Prostate gland (tissue), 2 donors: ENCODE measurements at regions not wholly inside any gene's neighbourhood (a gene's known extent, or its start where the extent isn't known, plus 50 kb on each side); places are given as distances from the start of the nearest gene placed in this dataset.
"Not testable (repeated sequence)": the region's sequence is repeated elsewhere in the genome, so short reads cannot be mapped to it uniquely, and the experiment has no call there.

Source experiments
- DNase-seq: peaks from one replicate; pipeline ENCODE4 v3.0.0-alpha.2; 2019; ENCODE audit warnings: low spot score
- H3K27ac ChIP-seq, 2 donors: fragments of 200-600 bp; sonication (generic); 2 replicates each; pipeline ENCODE4 v1.5.1; 2017 to 2019
- H3K27me3 ChIP-seq: fragments of 200-600 bp; sonication (generic); replicated peaks from 2 replicates; pipeline ENCODE4 v1.5.1; 2019; ENCODE audit not compliant: insufficient read depth
- H3K36me3 ChIP-seq, 2 donors: fragments of 200-600 bp; sonication (generic); 1 replicate in 1 of 2; 2 replicates in 1 of 2; pipeline versions ENCODE4 v1.5.1 to v1.8.1; 2017 to 2019
- H3K4me1 ChIP-seq: fragments of 200-600 bp; sonication (generic); replicated peaks from 2 replicates; pipeline ENCODE4 v1.5.1; 2019
- H3K4me3 ChIP-seq, 2 donors: fragments of 200-600 bp; sonication (generic); 2 replicates each; pipeline ENCODE4 v1.5.1; 2017 to 2019
- H3K9me3 ChIP-seq: fragments of 200-600 bp; sonication (generic); 2 replicates; pipeline ENCODE4 v1.5.1; 2017
- WGBS: methylation state at CpG from one replicate; pipeline ENCODE4 v1.1.5; 2018; 5-methylcytosine and 5-hydroxymethylcytosine counted together
- intact Hi-C: fragments of 100-400 bp; cut with DNase I; formaldehyde crosslinking; loops from one replicate; pipeline ENCODE4 v1.14.2; 2022

DNA sequence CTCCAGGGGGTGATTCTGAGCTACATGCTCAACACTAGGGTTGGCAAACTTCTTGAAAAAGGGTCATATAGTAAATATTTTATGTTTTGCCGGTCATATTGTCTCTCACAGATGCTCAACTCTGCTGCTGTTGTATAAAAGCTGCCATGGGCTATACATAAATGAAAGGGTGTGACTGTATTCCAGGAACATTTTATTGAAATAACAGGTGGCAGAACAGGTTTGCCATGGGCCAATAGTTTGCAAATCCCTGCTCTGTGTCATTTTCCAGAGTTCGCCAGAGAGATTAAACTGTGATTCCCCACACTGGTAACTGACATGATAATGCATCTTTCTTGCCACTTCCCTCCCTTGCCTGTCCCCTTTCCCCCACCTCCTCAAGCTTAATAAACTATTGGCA is 144.1 kb downstream of the NPIPA8 start:
- intact Hi-C loops = not testable (repeated sequence)

DNA sequence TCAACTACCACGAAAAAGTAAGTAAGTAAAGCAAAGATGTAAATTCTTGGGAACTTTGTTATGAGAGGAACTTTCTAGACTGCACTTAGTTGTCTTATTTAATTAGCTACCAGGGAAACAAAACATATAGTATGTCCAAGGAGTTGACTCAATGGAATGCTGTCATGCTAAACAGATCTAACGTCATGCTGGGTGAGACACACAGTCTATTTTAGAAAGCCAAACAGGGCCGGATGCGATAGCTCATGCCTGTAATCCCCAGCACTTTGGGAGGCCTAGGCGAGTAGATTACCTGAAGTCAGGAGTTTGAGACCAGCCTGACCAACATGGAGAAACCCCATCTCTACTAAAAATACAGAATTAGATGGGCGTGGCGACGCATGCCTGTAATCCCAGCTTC is 146.4 kb downstream of the NPIPA8 start:
- H3K4me1 ChIP-seq, H3K9me3 ChIP-seq, H3K36me3 ChIP-seq, intact Hi-C loops, DNase-seq, H3K27ac ChIP-seq, H3K4me3 ChIP-seq, H3K27me3 ChIP-seq: not testable (repeated sequence)
- 43% methylated on average over 1 of the region's 8 CpGs for WGBS

More for the DNA sequence above, 144.1 kb downstream of the NPIPA8 start:
- H3K27me3 ChIP-seq, H3K36me3 ChIP-seq, H3K4me3 ChIP-seq, DNase-seq, H3K4me1 ChIP-seq, H3K27ac ChIP-seq, H3K9me3 ChIP-seq: not testable (repeated sequence)
- WGBS = 38% methylated on average over 1 of the region's 2 CpGs

DNA sequence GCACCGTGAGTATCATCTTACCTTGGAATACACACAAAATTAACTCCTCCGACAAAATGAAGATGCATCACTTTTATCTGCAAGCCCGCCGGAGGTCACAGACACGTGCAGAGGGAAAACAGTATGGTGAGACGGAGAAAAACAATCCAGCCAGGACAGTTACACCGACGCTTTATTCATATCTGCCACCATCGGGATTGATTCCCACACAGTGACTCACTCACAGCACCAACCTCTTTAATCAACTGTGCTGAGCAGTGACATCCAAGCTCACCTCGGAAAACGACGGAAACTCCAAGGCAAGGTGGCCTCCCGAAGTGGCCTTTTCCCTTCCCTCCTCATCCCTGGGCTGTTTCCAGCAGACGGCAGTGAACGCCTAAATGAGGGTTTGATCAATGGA is 151.8 kb downstream of the NPIPA8 start:
- H3K36me3 ChIP-seq, H3K27me3 ChIP-seq, H3K4me1 ChIP-seq, DNase-seq, H3K9me3 ChIP-seq, intact Hi-C loops, H3K4me3 ChIP-seq, H3K27ac ChIP-seq: not testable (repeated sequence)
- 75% methylated on average over 8 of the region's 15 CpGs for WGBS

DNA sequence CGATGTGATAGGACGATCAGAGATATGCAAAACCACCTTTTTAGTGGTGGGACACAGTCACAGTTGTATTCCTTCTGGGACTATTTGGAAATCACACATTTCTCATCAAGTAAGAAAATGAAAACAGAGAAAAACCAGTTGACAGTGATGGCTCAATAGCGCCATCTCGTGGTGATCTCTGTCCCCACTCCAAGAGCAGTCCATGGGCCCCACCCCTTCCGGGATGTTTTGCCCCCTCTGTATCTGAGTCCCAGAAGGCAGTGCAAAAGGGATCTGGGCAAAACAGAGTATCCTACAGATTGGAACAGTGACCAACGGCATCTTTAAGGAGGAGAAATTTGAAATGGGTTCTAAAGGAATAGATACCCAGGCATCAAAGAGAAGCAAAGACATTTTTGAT is 155.5 kb downstream of the NPIPA8 start:
- H3K4me3 ChIP-seq, intact Hi-C loops: not testable (repeated sequence)
- 36% methylated on average over 2 of the region's 6 CpGs for WGBS

DNA sequence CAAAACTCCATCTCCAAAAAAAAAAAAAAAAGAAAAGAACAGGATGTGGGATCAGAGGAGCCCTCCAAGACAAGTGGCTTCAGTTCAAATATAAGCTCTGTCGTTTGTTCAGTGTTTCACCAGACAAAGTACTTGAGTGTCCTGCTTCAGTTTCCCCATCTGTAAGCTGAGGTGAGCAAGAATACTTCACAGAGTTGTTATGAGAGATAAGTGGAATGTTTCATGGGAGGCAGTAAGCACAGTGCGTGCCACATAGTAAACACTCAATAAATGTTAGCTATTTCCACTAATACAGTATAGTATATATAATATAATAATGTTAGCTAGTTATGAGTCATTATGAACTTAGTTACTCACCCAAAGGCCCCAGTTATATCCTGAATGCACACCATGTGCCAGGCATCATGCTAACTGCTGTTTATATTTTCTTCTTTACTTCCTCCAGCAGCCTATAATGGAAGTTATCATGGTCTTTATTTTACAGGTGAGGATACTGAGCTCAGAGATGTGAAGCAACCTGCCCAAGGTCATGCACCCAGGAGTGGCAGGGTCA is 162.5 kb downstream of the NPIPA8 start:
- 56% methylated on average over 2 of the region's 2 CpGs for WGBS
- H3K4me3 ChIP-seq, DNase-seq, H3K36me3 ChIP-seq, H3K27ac ChIP-seq, intact Hi-C loops, H3K4me1 ChIP-seq, H3K27me3 ChIP-seq, H3K9me3 ChIP-seq: not testable (repeated sequence)

More for the DNA sequence above, 155.5 kb downstream of the NPIPA8 start:
- not testable (repeated sequence) for H3K4me1 ChIP-seq, H3K27me3 ChIP-seq, DNase-seq, H3K27ac ChIP-seq, H3K9me3 ChIP-seq, H3K36me3 ChIP-seq

DNA sequence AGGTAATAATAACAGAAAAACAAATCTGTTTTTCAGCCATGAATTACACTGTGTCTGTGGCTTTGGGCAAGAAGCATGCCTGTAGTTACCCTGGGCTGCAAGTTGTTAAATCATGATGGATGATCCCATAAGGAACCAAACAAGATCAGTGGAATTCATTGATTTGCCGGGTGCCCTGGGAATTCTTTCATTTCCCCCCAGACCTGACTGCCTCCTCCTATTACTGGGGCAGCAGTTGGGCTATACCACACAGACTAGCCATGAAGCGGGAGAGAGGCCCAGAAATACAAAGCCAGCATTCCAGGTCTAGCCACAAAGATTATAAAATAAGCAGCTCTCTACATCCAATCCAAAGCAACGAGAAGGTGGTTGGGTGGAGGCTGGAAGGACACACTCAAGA is 174.2 kb downstream of the NPIPA8 start:
- H3K27me3 ChIP-seq, DNase-seq, H3K27ac ChIP-seq, H3K9me3 ChIP-seq, H3K4me1 ChIP-seq, H3K36me3 ChIP-seq, intact Hi-C loops, H3K4me3 ChIP-seq: not testable (repeated sequence)
- whole genome bisulfite sequencing = 50% methylated on average over 3 of the region's 3 CpGs

DNA sequence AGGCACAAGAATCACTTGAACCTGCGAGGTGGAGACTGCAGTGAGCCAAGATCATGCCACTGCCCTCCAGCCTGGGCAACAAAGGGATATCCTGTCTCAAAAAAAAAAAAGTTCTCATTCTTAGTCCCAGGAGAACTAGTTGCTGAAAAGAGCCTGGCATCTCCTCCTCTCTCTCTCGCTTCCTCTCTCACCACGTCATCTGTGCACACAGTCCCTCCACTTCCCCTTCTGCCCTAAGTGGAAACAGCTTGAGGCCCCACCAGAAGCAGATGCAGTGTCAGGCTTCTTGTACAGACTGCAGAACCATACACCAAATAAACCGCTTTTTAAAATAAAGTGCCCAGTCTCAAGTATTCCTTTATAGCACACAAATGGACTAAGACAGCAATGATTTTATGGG is 175.3 kb downstream of the NPIPA8 start:
- H3K27ac ChIP-seq, H3K36me3 ChIP-seq, H3K4me1 ChIP-seq, H3K4me3 ChIP-seq, intact Hi-C loops, H3K9me3 ChIP-seq, DNase-seq, H3K27me3 ChIP-seq: not testable (repeated sequence)
- 60% methylated on average over 4 of the region's 4 CpGs for WGBS

DNA sequence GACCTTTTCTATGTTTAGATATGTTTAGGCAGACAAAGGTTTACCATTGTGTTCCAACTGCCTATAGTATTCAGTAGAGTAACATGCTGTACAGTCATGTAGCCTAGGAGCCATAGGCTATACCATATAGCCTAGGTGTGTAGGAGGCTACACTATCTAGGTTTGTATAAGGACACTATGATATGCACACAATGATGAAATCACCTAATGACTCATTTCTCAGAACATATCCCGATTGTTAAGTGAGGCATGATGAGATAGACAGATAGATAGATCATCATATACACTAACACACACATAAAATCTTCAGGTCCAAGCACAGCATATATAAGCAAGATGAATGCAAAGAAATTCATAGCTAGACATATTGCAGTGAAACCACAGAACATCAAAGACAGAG is 177.4 kb downstream of the NPIPA8 start:
- H3K27ac ChIP-seq, H3K27me3 ChIP-seq, DNase-seq, H3K4me3 ChIP-seq, H3K9me3 ChIP-seq, intact Hi-C loops, H3K4me1 ChIP-seq, H3K36me3 ChIP-seq: not testable (repeated sequence)
- 58% methylated on average over 1 of the region's 1 CpG for WGBS

DNA sequence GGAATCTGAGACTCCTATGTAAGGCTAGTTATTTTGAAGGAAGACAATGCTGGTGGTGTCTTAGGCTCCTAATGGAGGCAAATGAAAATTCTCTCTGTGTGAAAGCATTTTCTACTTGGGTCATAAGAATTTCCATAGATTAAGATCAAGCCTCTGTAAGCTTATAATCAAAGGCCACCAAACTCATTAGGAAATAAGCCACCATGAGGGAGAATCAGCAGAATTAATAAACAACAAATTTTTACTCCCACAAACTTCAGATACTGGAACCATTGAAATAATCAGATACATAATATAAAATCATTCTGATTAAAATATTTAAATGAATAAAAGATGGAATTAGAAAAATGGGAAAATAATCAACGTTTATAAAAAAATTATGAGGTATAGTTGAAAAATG is 178.7 kb downstream of the NPIPA8 start:
- H3K27me3 ChIP-seq, DNase-seq, H3K4me3 ChIP-seq, H3K4me1 ChIP-seq, H3K9me3 ChIP-seq, intact Hi-C loops, H3K36me3 ChIP-seq, H3K27ac ChIP-seq: not testable (repeated sequence)
- 100% methylated on average over 1 of the region's 1 CpG for WGBS

DNA sequence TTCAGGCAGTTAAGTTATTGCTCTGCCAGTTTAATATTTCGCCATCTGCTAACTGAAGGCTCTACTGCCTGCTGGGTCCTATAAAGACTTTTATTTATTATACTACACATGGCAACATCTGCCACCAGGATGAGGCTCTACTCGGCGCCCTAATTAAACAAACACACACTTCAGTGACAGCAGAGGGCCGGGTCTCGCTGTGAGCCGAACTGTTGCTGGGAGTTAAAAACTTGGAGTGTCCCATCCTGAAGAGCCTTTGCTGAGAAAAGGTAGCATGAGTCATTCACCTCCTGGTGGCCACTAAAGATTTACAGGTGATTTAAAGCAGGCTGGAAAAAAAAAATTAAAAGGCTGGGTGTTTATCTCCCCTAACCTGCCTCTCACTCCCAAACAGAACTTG is 183.7 kb downstream of the NPIPA8 start:
- WGBS = 37% methylated on average over 5 of the region's 6 CpGs
- H3K4me1 ChIP-seq = not testable (repeated sequence)

DNA sequence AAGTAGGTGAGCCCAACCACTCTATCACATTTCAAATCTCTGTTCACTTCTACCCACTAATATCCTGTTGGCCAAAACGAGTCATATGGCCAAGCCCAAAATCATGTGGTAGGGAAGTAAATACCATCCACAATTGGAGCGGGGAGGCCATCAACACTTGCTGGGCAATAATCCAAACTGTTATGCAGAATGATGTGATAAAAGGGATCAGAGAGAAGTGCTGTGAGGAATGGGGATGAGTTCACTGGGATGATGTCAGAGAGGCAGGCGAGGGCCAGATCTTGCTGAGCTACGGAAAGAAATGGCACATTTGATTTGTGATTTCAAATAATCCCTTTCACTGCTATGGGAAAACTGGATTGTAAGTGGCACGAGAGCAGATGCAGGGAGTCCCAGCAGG is 188.4 kb downstream of the NPIPA8 start:
- H3K36me3 ChIP-seq, H3K4me3 ChIP-seq, H3K9me3 ChIP-seq, DNase-seq, H3K4me1 ChIP-seq, intact Hi-C loops, H3K27me3 ChIP-seq, H3K27ac ChIP-seq: not testable (repeated sequence)
- WGBS = 100% methylated on average over 1 of the region's 5 CpGs

More for the DNA sequence above, 183.7 kb downstream of the NPIPA8 start:
- H3K9me3 ChIP-seq, H3K4me3 ChIP-seq, DNase-seq, H3K27me3 ChIP-seq, H3K27ac ChIP-seq, intact Hi-C loops, H3K36me3 ChIP-seq: not testable (repeated sequence)

DNA sequence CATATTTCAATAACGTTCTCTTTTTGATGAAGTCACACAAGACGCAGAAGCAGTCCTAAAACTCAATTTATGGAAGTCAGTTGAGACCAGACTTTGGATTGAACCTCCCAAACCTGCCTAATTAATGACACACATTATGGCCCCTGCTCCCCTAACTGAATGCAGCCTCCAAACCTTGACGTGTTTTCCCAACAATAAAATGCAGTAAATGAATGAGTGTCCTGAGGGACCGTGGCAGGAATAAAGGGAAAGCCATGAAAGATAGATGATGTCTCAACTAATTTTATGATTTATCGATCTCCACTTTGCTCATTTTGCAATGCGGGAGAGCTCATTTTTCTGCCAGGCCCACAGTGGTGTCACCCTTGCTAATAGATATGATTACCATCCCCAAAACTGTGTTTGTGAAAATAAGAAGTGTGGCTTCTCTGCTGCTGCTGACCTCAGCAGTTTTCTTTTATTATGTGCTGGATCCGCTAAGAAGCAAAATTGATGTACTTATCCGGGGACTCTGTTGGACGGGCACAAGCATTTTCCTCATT is 189.9 kb downstream of the NPIPA8 start:
- H3K4me1 ChIP-seq, intact Hi-C loops, H3K9me3 ChIP-seq, H3K27ac ChIP-seq, H3K27me3 ChIP-seq, H3K4me3 ChIP-seq, H3K36me3 ChIP-seq, DNase-seq: not testable (repeated sequence)
- no CpG with 5 or more reads among the region's 9 CpGs for WGBS

DNA sequence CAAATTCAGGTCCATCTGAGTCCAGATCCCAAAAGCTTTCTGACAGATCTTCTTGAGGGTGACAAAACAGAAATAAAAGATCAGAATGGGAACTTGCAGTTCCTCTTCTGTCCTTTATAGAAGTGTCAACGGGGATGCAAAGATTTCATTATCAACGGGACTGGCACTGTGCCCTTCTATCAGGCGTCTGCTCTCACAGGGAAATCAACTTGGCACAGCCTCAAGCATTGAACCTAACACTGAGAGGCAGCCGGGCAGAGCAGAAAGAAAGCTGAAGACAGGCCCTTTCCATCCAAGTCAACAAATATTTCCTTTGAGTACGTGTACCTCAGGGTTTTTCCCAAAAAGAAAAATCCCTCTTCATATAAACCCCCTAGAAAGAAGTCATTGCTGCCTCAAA is 194.5 kb downstream of the NPIPA8 start:
- H3K9me3 ChIP-seq, DNase-seq, H3K27ac ChIP-seq, H3K4me3 ChIP-seq, H3K36me3 ChIP-seq, H3K4me1 ChIP-seq, intact Hi-C loops, H3K27me3 ChIP-seq: not testable (repeated sequence)
- WGBS = no CpG with 5 or more reads among the region's 5 CpGs
